Activated T-helper 1 cell treated with anti-CD3 and anti-CD28 coated beads, Interleukin-12 subunit alpha, Interleukin-12 subunit beta, Interleukin-2, Interleukin-4 antibody, amounts not matched to agents 30 ng/mL and 10 ng/mL and 1 ng/mL, durations not matched to agents 14 hours and 24 hours and 36 hours (primary cell): ENCODE measurements at regions not wholly inside any gene's neighbourhood (a gene's known extent, or its start where the extent isn't known, plus 50 kb on each side); places are given as distances from the start of the nearest gene placed in this dataset.

Experiments
- DNase-seq: peaks from one replicate; pipeline ENCODE4 v3.0.0; 2021; ENCODE audit warnings: low spot score
- H3K27ac Mint-ChIP-seq: one replicate; pipeline ENCODE4 v1.8.0; 2021; ENCODE audit warnings: mild to moderate bottlenecking, mixed read lengths
- H3K27me3 Mint-ChIP-seq: one replicate; pipeline ENCODE4 v1.8.0; 2022; ENCODE audit warnings: mild to moderate bottlenecking, moderate library complexity, mixed read lengths; ENCODE audit not compliant: insufficient read depth
- H3K36me3 Mint-ChIP-seq: one replicate; pipeline ENCODE4 v1.8.0; 2021; ENCODE audit warnings: low read depth, mixed read lengths
- H3K4me1 Mint-ChIP-seq: one replicate; pipeline ENCODE4 v1.8.0; 2021; ENCODE audit warnings: low read depth, mixed read lengths
- H3K4me3 Mint-ChIP-seq: one replicate; pipeline ENCODE4 v1.8.0; 2021; ENCODE audit warnings: mild to moderate bottlenecking, moderate library complexity, mixed read lengths
- H3K9me3 Mint-ChIP-seq: one replicate; pipeline ENCODE4 v1.8.0; 2021; ENCODE audit warnings: mixed read lengths
- intact Hi-C: fragments of 100-400 bp; cut with micrococcal nuclease; formaldehyde crosslinking; loops from one replicate; pipeline ENCODE4 v1.15.1; 2024

GRCh38 chr4:126973201-126973600 is 659.6 kb upstream of the INTU start:
- intact Hi-C loops = no loop called here
- Mint-ChIP-seq H3K9me3 (no peaks in the 10 kb centered on the region), H3K36me3 (no peaks in the 10 kb centered on the region), H3K4me1 (no peaks in the 10 kb centered on the region), H3K27me3 (no peaks in the 10 kb centered on the region), H3K27ac (no peak overlapping the region), H3K4me3 (no peak overlapping the region)
- DNase-seq = no peak

GRCh38 chr4:126976850-126977632 is 655.7 kb upstream of the INTU start:
- Mint-ChIP-seq H3K4me1 (no peaks in the 10 kb centered on the region), H3K27me3 (no peaks in the 10 kb centered on the region), H3K4me3 (no peak overlapping the region), H3K9me3 (peaks cover 5% of the 10 kb centered on the region), H3K36me3 (no peaks in the 10 kb centered on the region), H3K27ac (no peak overlapping the region)
- intact Hi-C loops = no loop called here
- no peak for DNase-seq

GRCh38 chr4:126986005-126986404 is 646.8 kb upstream of the INTU start:
- Mint-ChIP-seq H3K27me3 (no peaks in the 10 kb centered on the region), H3K36me3 (no peaks in the 10 kb centered on the region), H3K27ac (no peak overlapping the region), H3K4me1 (no peaks in the 10 kb centered on the region), H3K9me3 (peaks cover 14% of the 10 kb centered on the region), H3K4me3 (no peak overlapping the region)
- intact Hi-C loops = no loop called here
- no peak for DNase-seq

- no peak for DNase-seq
- H3K4me3 Mint-ChIP-seq = no peak overlapping the region
- peaks cover 10% of the 10 kb centered on the region for H3K9me3 Mint-ChIP-seq
- intact Hi-C loops = no loop called here
- H3K27me3 Mint-ChIP-seq = no peaks in the 10 kb centered on the region
- H3K36me3 Mint-ChIP-seq = no peaks in the 10 kb centered on the region
- H3K4me1 Mint-ChIP-seq = no peaks in the 10 kb centered on the region
- H3K27ac Mint-ChIP-seq = no peak overlapping the region
These were observed 645.9 kb upstream of the INTU start for GRCh38 chr4:126986828-126987227.

- no peaks in the 10 kb centered on the region for H3K4me1 Mint-ChIP-seq
- intact Hi-C loops = no loop called here
- no peaks in the 10 kb centered on the region for H3K27me3 Mint-ChIP-seq
- H3K4me3 Mint-ChIP-seq = no peak overlapping the region
- H3K9me3 Mint-ChIP-seq = no peaks in the 10 kb centered on the region
- no peaks in the 10 kb centered on the region for H3K36me3 Mint-ChIP-seq
- no peak overlapping the region for H3K27ac Mint-ChIP-seq
- DNase-seq = no peak
These were observed 640.8 kb upstream of the INTU start for GRCh38 chr4:126991965-126992364.

GRCh38 chr4:126992910-126993309 is 639.8 kb upstream of the INTU start:
- no peak for DNase-seq
- H3K4me3 Mint-ChIP-seq = no peak overlapping the region
- no peak overlapping the region for H3K27ac Mint-ChIP-seq
- H3K4me1 Mint-ChIP-seq = no peaks in the 10 kb centered on the region
- intact Hi-C loops = no loop called here
- H3K36me3 Mint-ChIP-seq = no peaks in the 10 kb centered on the region
- H3K27me3 Mint-ChIP-seq = no peaks in the 10 kb centered on the region
- no peaks in the 10 kb centered on the region for H3K9me3 Mint-ChIP-seq

- no peak for DNase-seq
- H3K4me3 Mint-ChIP-seq = no peak overlapping the region
- intact Hi-C loops = no loop called here
- no peak overlapping the region for H3K27ac Mint-ChIP-seq
- no peaks in the 10 kb centered on the region for H3K36me3 Mint-ChIP-seq
- H3K4me1 Mint-ChIP-seq = no peaks in the 10 kb centered on the region
- no peaks in the 10 kb centered on the region for H3K27me3 Mint-ChIP-seq
- H3K9me3 Mint-ChIP-seq = no peaks in the 10 kb centered on the region
These were observed 639.4 kb upstream of the INTU start for GRCh38 chr4:126993351-126993750.

- H3K9me3 Mint-ChIP-seq = no peaks in the 10 kb centered on the region
- no peak overlapping the region for H3K27ac Mint-ChIP-seq
- H3K27me3 Mint-ChIP-seq = no peaks in the 10 kb centered on the region
- no peak for DNase-seq
- no peak overlapping the region for H3K4me3 Mint-ChIP-seq
- H3K36me3 Mint-ChIP-seq = no peaks in the 10 kb centered on the region
- intact Hi-C loops = no loop called here
- no peaks in the 10 kb centered on the region for H3K4me1 Mint-ChIP-seq
These were observed 637.5 kb upstream of the INTU start for GRCh38 chr4:126995235-126995634.

- H3K27ac Mint-ChIP-seq = no peak overlapping the region
- H3K4me1 Mint-ChIP-seq = no peaks in the 10 kb centered on the region
- H3K27me3 Mint-ChIP-seq = no peaks in the 10 kb centered on the region
- no peak for DNase-seq
- intact Hi-C loops = no loop called here
- no peaks in the 10 kb centered on the region for H3K9me3 Mint-ChIP-seq
- no peak overlapping the region for H3K4me3 Mint-ChIP-seq
- no peaks in the 10 kb centered on the region for H3K36me3 Mint-ChIP-seq
These were observed 632.6 kb upstream of the INTU start for GRCh38 chr4:127000110-127000509.

GRCh38 chr4:127000846-127001245 is 631.9 kb upstream of the INTU start:
- no peak for DNase-seq
- Mint-ChIP-seq H3K4me1 (no peaks in the 10 kb centered on the region), H3K27ac (no peak overlapping the region), H3K4me3 (no peak overlapping the region), H3K36me3 (no peaks in the 10 kb centered on the region), H3K27me3 (no peaks in the 10 kb centered on the region), H3K9me3 (no peaks in the 10 kb centered on the region)
- intact Hi-C loops = no loop called here

GRCh38 chr4:127001933-127002332 is 630.8 kb upstream of the INTU start:
- Mint-ChIP-seq H3K9me3 (no peaks in the 10 kb centered on the region), H3K27ac (no peak overlapping the region), H3K36me3 (no peaks in the 10 kb centered on the region), H3K4me1 (no peaks in the 10 kb centered on the region), H3K27me3 (no peaks in the 10 kb centered on the region), H3K4me3 (no peak overlapping the region)
- intact Hi-C loops = no loop called here
- DNase-seq = no peak

- Mint-ChIP-seq H3K4me3 (no peak overlapping the region), H3K27me3 (no peaks in the 10 kb centered on the region), H3K27ac (no peak overlapping the region), H3K4me1 (no peaks in the 10 kb centered on the region), H3K36me3 (no peaks in the 10 kb centered on the region), H3K9me3 (no peaks in the 10 kb centered on the region)
- no peak for DNase-seq
- intact Hi-C loops = no loop called here
These were observed 626.3 kb upstream of the INTU start for GRCh38 chr4:127006446-127006877.

GRCh38 chr4:127007305-127007704 is 625.5 kb upstream of the INTU start:
- H3K36me3 Mint-ChIP-seq = no peaks in the 10 kb centered on the region
- H3K27ac Mint-ChIP-seq = no peak overlapping the region
- no peaks in the 10 kb centered on the region for H3K27me3 Mint-ChIP-seq
- H3K4me3 Mint-ChIP-seq = no peak overlapping the region
- intact Hi-C loops = no loop called here
- no peak for DNase-seq
- no peaks in the 10 kb centered on the region for H3K9me3 Mint-ChIP-seq
- no peaks in the 10 kb centered on the region for H3K4me1 Mint-ChIP-seq

GRCh38 chr4:127012549-127012948 is 620.2 kb upstream of the INTU start:
- no peaks in the 10 kb centered on the region for H3K9me3 Mint-ChIP-seq
- no peak overlapping the region for H3K4me3 Mint-ChIP-seq
- no peaks in the 10 kb centered on the region for H3K27me3 Mint-ChIP-seq
- DNase-seq = no peak
- no peaks in the 10 kb centered on the region for H3K36me3 Mint-ChIP-seq
- H3K4me1 Mint-ChIP-seq = no peaks in the 10 kb centered on the region
- intact Hi-C loops = no loop called here
- H3K27ac Mint-ChIP-seq = no peak overlapping the region
